Panc1 (cell line): ENCODE measurements at regions not wholly inside any gene's neighbourhood (a gene's known extent, or its start where the extent isn't known, plus 50 kb on each side); places are given as distances from the start of the nearest gene placed in this dataset.

ENCODE experiments used
- ATAC-seq: fragments of 200-7000 bp; cut with Tn5 transposase; 2 replicates; pipeline ENCODE4 v1.9.1; 2020; ENCODE audit warnings: mild to moderate bottlenecking, moderate library complexity
- BruUV-seq: library from RNA; stranded (reverse); fragments of 400-500 nt; replicated peaks from 2 replicates; lab custom pipeline; 2021; lab: Mats Ljungman, UMichigan
- CTCF ChIA-PET: fragments of 300-600 bp; sonication (Branson Sonifier 250); formaldehyde crosslinking; loops from one replicate; lab custom pipeline; 2022; ENCODE audit warnings: antibody characterized with exemption; lab: Charles Lee
- POLR2A ChIA-PET: fragments of 300-600 bp; sonication (Branson Sonifier 250); formaldehyde crosslinking; loops from one replicate; lab custom pipeline; 2022; ENCODE audit warnings: antibody characterized with exemption; lab: Charles Lee
- DNase-seq: peaks from one replicate; pipeline ENCODE4 v3.0.0-alpha.2; 2010; ENCODE audit warnings: low read depth, low spot score
- H3K27ac ChIP-seq: 2 replicates; pipeline ENCODE4 v1.5.1; 2011; ENCODE audit warnings: mild to moderate bottlenecking, low read length, inconsistent platforms
- H3K27me3 ChIP-seq: fragments of 200-500 bp; sonication (Bioruptor generic); 2 replicates; pipeline ENCODE4 v1.6.0; 2014; ENCODE audit warnings: low read length, inconsistent platforms; ENCODE audit not compliant: control insufficient read depth, insufficient read depth
- H3K36me3 ChIP-seq: fragments of 200-500 bp; sonication (Bioruptor generic); 2 replicates; pipeline ENCODE4 v1.5.1; 2014; ENCODE audit warnings: inconsistent platforms, mild to moderate bottlenecking, low read length, moderate library complexity; ENCODE audit not compliant: control insufficient read depth, insufficient read depth
- H3K4me1 ChIP-seq: 2 replicates; pipeline ENCODE4 v1.5.1; 2011; ENCODE audit warnings: inconsistent platforms, mild to moderate bottlenecking, low read length, moderate library complexity; ENCODE audit not compliant: control insufficient read depth, insufficient read depth
- H3K4me3 ChIP-seq, 2 experiments: 2 replicates each; pipeline ENCODE4 v1.5.1; 2011 to 2012; ENCODE audit warnings: low read depth in 2 of 2, low read length in 2 of 2, mild to moderate bottlenecking in 2 of 2, inconsistent platforms in 1 of 2, moderate library complexity in 1 of 2
- H3K9me3 ChIP-seq: fragments of 200-500 bp; sonication (Bioruptor generic); 2 replicates; pipeline ENCODE4 v1.5.1; 2014; ENCODE audit warnings: low read depth, mild to moderate bottlenecking, inconsistent platforms, low read length, moderate library complexity; ENCODE audit not compliant: control insufficient read depth, insufficient read depth
- CTCF ChIP-seq: fragments of 450-650 bp; IDR thresholded peaks from 2 replicates; pipeline ENCODE4 v1.5.1; 2017; ENCODE audit warnings: mild to moderate bottlenecking
- POLR2AphosphoS5 ChIP-seq: IDR thresholded peaks from 2 replicates; pipeline ENCODE4 v1.6.1; 2012; ENCODE audit warnings: mild to moderate bottlenecking, low read depth, low read length, moderate library complexity
- REST ChIP-seq, 2 experiments: IDR thresholded peaks; 2 replicates each; pipeline ENCODE4 v1.6.1; 2011 to 2012; ENCODE audit warnings: low read depth in 2 of 2, control low read depth in 1 of 2, low read length in 1 of 2, mild to moderate bottlenecking in 1 of 2, moderate library complexity in 1 of 2; ENCODE audit not compliant: insufficient read depth in 1 of 2
- SIN3A ChIP-seq: IDR thresholded peaks from 2 replicates; pipeline ENCODE4 v1.6.1; 2012; ENCODE audit warnings: low read depth, mild to moderate bottlenecking, low read length, moderate library complexity, borderline replicate concordance; ENCODE audit not compliant: insufficient read depth
- TCF7L2 ChIP-seq: IDR thresholded peaks from 2 replicates; pipeline ENCODE4 v1.6.1; 2011; ENCODE audit warnings: mild to moderate bottlenecking, low read depth, low read length, inconsistent platforms
- in situ Hi-C: cut with HindIII; loops from 2 replicates; pipeline ENCODE4 v1.10.0; 2016; ENCODE audit warnings: low sequenced_read_pairs, low pct_unique_long_range_greater_than_20kb
- intact Hi-C: fragments of 100-400 bp; cut with micrococcal nuclease; formaldehyde crosslinking; loops from one replicate; pipeline ENCODE4 v1.10.0; 2022; ENCODE audit not compliant: unreplicated experiment

GRCh38 chr10:25817200-25817599 is 116.8 kb upstream of the MYO3A start:
- no TSS peak for BruUV-seq
- H3K36me3 ChIP-seq, result no peaks in the 10 kb centered on the region
- H3K4me1 ChIP-seq, result no peaks in the 10 kb centered on the region
- H3K27ac ChIP-seq, result no peak overlapping the region
- POLR2A ChIA-PET, result no interaction called here
- H3K4me3 ChIP-seq, result no peak overlapping the region
- intact Hi-C loops, result no loop called here
- in situ Hi-C loops, result no loop called here
- no peak for DNase-seq
- H3K27me3 ChIP-seq, result no peaks in the 10 kb centered on the region
- CTCF ChIA-PET, result no interaction called here
- no peak for ATAC-seq
- H3K9me3 ChIP-seq, result no peaks in the 10 kb centered on the region
- no peak for TF ChIP-seq REST (IDR thresholded peaks at IDR 0.05; ENCODE audit: insufficient read depth in 1 of 2, low read depth in 2 of 2, low read length in 1 of 2)
- no peak for TF ChIP-seq CTCF
- TF ChIP-seq TCF7L2, result no peak
- no peak for TF ChIP-seq SIN3A
- TF ChIP-seq POLR2AphosphoS5, result no peak

GRCh38 chr10:25818751-25819150 is 115.3 kb upstream of the MYO3A start:
- Histone ChIP-seq H3K4me3 (no peak overlapping the region), H3K27me3 (no peaks in the 10 kb centered on the region), H3K27ac (no peak overlapping the region), H3K9me3 (no peaks in the 10 kb centered on the region), H3K4me1 (no peaks in the 10 kb centered on the region), H3K36me3 (no peaks in the 10 kb centered on the region)
- intact Hi-C loops, result no loop called here
- ChIA-PET CTCF (no interaction called here), POLR2A (no interaction called here)
- in situ Hi-C loops, result no loop called here
- BruUV-seq, result no TSS peak
- DNase-seq (no peak), ATAC-seq (no peak)
- no peak for TF ChIP-seq SIN3A
- no peak for TF ChIP-seq CTCF
- TF ChIP-seq REST (IDR thresholded peaks at IDR 0.05; ENCODE audit: insufficient read depth in 1 of 2, low read depth in 2 of 2, low read length in 1 of 2), result no peak
- no peak for TF ChIP-seq POLR2AphosphoS5
- TF ChIP-seq TCF7L2, result no peak
